Tibial nerve (tissue), 4 donors: ENCODE measurements at regions not wholly inside any gene's neighbourhood (a gene's known extent, or its start where the extent isn't known, plus 50 kb on each side); places are given as distances from the start of the nearest gene placed in this dataset.

Source experiments
- CTCF ChIP-seq, 5 experiments: fragments of 200-600 bp in 3 of 5; fragments of 450-650 bp in 2 of 5; sonication (generic) in 3 of 5; IDR thresholded peaks; one replicate each; pipeline ENCODE4 v1.5.1; 2016 to 2019; ENCODE audit warnings: antibody characterized with exemption in 5 of 5, mild to moderate bottlenecking in 3 of 5, moderate library complexity in 2 of 5
- EP300 ChIP-seq, 2 donors: sonication (generic); formaldehyde crosslinking; IDR thresholded peaks; one replicate each; pipeline ENCODE4 v1.6.1; 2017; ENCODE audit warnings: antibody characterized with exemption in 2 of 2, mild to moderate bottlenecking in 1 of 2
- POLR2A ChIP-seq, 2 donors: fragments of 450-650 bp; IDR thresholded peaks; one replicate each; pipeline ENCODE4 v1.6.1; 2017; ENCODE audit warnings: antibody characterized with exemption in 2 of 2, mild to moderate bottlenecking in 2 of 2, moderate library complexity in 2 of 2

GRCh38 chr2:105576050-105576439 is 168.7 kb upstream of the NCK2 start:
- no peak for TF ChIP-seq CTCF (IDR thresholded peaks at IDR 0.05)
- TF ChIP-seq EP300 (IDR thresholded peaks at IDR 0.05), result no peak
- no peak for TF ChIP-seq POLR2A (IDR thresholded peaks at IDR 0.05)
